ENCODE measurements at regions not wholly inside any gene's neighbourhood (a gene's known extent, or its start where the extent isn't known, plus 50 kb on each side); places are given as distances from the start of the nearest gene placed in this dataset.

GRCh38 chr15:31782016-31782783 lies 248.1 kb upstream of the CHRNA7 start:
- DNase-seq (ENCODE audit: low spot score), result no peak
- Histone ChIP-seq H2AFZ (no peak overlapping the region), H3K27ac (no peak overlapping the region), H3K9me3 (ENCODE audit: low read depth) (no peaks in the 10 kb centered on the region), H3K4me2 (no peak overlapping the region), H3K27me3 (no peaks in the 10 kb centered on the region), H3K79me2 (no peaks in the 10 kb centered on the region), H4K20me1 (ENCODE audit: insufficient read depth, poor library complexity, severe bottlenecking) (no peaks in the 10 kb centered on the region), H3K4me1 (ENCODE audit: insufficient read depth) (no peaks in the 10 kb centered on the region), H3K9me2 (replicated peaks; ENCODE audit: insufficient read depth) (no peaks in the 10 kb centered on the region), H3K4me3 (no peak overlapping the region), H3K36me3 (replicated peaks; ENCODE audit: insufficient read depth, low read depth) (no peaks in the 10 kb centered on the region)
- WGBS (ENCODE audit: low lambda C conversion rate, missing lambda C conversion rate), result 86% methylated on average over 9 of the region's 9 CpGs
- no peak for TF ChIP-seq EZH2phosphoT487 (IDR thresholded peaks at IDR 0.05; ENCODE audit: low read depth, severe bottlenecking, unreplicated experiment)
- no peak for TF ChIP-seq EZH2 (IDR thresholded peaks at IDR 0.05; ENCODE audit: borderline replicate concordance)
- TF ChIP-seq, protein P1, sequence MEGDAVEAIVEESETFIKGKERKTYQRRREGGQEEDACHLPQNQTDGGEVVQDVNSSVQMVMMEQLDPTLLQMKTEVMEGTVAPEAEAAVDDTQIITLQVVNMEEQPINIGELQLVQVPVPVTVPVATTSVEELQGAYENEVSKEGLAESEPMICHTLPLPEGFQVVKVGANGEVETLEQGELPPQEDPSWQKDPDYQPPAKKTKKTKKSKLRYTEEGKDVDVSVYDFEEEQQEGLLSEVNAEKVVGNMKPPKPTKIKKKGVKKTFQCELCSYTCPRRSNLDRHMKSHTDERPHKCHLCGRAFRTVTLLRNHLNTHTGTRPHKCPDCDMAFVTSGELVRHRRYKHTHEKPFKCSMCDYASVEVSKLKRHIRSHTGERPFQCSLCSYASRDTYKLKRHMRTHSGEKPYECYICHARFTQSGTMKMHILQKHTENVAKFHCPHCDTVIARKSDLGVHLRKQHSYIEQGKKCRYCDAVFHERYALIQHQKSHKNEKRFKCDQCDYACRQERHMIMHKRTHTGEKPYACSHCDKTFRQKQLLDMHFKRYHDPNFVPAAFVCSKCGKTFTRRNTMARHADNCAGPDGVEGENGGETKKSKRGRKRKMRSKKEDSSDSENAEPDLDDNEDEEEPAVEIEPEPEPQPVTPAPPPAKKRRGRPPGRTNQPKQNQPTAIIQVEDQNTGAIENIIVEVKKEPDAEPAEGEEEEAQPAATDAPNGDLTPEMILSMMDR (IDR thresholded peaks at IDR 0.05; ENCODE audit: poor library complexity), result no peak

- TF ChIP-seq EZH2 (IDR thresholded peaks at IDR 0.05; ENCODE audit: borderline replicate concordance), result no peak
- TF ChIP-seq, protein P1 (IDR thresholded peaks at IDR 0.05; ENCODE audit: poor library complexity), result no peak
- no peak for TF ChIP-seq EZH2phosphoT487 (IDR thresholded peaks at IDR 0.05; ENCODE audit: low read depth, severe bottlenecking, unreplicated experiment)
- no peaks in the 10 kb centered on the region for H3K27me3 ChIP-seq
- H3K4me2 ChIP-seq, result no peak overlapping the region
- no peak overlapping the region for H3K27ac ChIP-seq
- no peak for DNase-seq (ENCODE audit: low spot score)
- no peak overlapping the region for H2AFZ ChIP-seq
- no peaks in the 10 kb centered on the region for H3K4me1 ChIP-seq (ENCODE audit: insufficient read depth)
- no peak overlapping the region for H3K4me3 ChIP-seq
- H3K79me2 ChIP-seq, result no peaks in the 10 kb centered on the region
- H4K20me1 ChIP-seq (ENCODE audit: insufficient read depth, poor library complexity, severe bottlenecking), result no peaks in the 10 kb centered on the region
- no peaks in the 10 kb centered on the region for H3K9me3 ChIP-seq (ENCODE audit: low read depth)
- no peaks in the 10 kb centered on the region for H3K9me2 ChIP-seq (replicated peaks; ENCODE audit: insufficient read depth)
- H3K36me3 ChIP-seq (replicated peaks; ENCODE audit: insufficient read depth, low read depth), result no peaks in the 10 kb centered on the region
- 78% methylated on average over 3 of the region's 3 CpGs for WGBS (ENCODE audit: low lambda C conversion rate, missing lambda C conversion rate)
Measured at GRCh38 chr15:31782951-31783350, 247.4 kb upstream of the CHRNA7 start.

- Histone ChIP-seq H3K27me3 (no peaks in the 10 kb centered on the region), H3K36me3 (replicated peaks; ENCODE audit: insufficient read depth, low read depth) (no peaks in the 10 kb centered on the region), H3K4me3 (no peak overlapping the region), H3K79me2 (no peaks in the 10 kb centered on the region), H4K20me1 (ENCODE audit: insufficient read depth, poor library complexity, severe bottlenecking) (no peaks in the 10 kb centered on the region), H3K27ac (no peak overlapping the region), H3K9me2 (replicated peaks; ENCODE audit: insufficient read depth) (no peaks in the 10 kb centered on the region), H3K9me3 (ENCODE audit: low read depth) (no peaks in the 10 kb centered on the region), H3K4me2 (no peak overlapping the region), H2AFZ (no peak overlapping the region), H3K4me1 (ENCODE audit: insufficient read depth) (no peaks in the 10 kb centered on the region)
- no peak for DNase-seq (ENCODE audit: low spot score)
- no peak for TF ChIP-seq EZH2phosphoT487 (IDR thresholded peaks at IDR 0.05; ENCODE audit: low read depth, severe bottlenecking, unreplicated experiment)
- TF ChIP-seq EZH2 (IDR thresholded peaks at IDR 0.05; ENCODE audit: borderline replicate concordance), result no peak
- TF ChIP-seq, protein P1 (IDR thresholded peaks at IDR 0.05; ENCODE audit: poor library complexity), result no peak
- 90% methylated on average over 4 of the region's 4 CpGs for WGBS (ENCODE audit: low lambda C conversion rate, missing lambda C conversion rate)
Measured at GRCh38 chr15:31786360-31786759, 244.0 kb upstream of the CHRNA7 start.

All from hepatocyte (in vitro differentiated cells).